Endothelial cell of umbilical vein (primary cell): ENCODE measurements at regions not wholly inside any gene's neighbourhood (a gene's known extent, or its start where the extent isn't known, plus 50 kb on each side); places are given as distances from the start of the nearest gene placed in this dataset.

Experiments
- BruUV-seq: library from RNA; stranded (reverse); fragments of 400-500 nt; replicated peaks from 2 replicates; lab custom pipeline; 2021; lab: Mats Ljungman, UMichigan
- CTCF ChIA-PET: fragments of 300-600, 350-600 bp; sonication (Branson Sonifier 250); formaldehyde crosslinking; loops from one replicate; lab custom pipeline; 2021; ENCODE audit warnings: antibody characterized with exemption, inconsistent platforms; lab: Charles Lee
- POLR2A ChIA-PET: fragments of 300-600, 350-600 bp; sonication (Branson Sonifier 250); formaldehyde crosslinking; loops from one replicate; lab custom pipeline; 2021; ENCODE audit warnings: antibody characterized with exemption, inconsistent platforms; lab: Charles Lee
- DNase-seq: peaks from one replicate; pipeline ENCODE4 v3.0.0-alpha.2; 2011; ENCODE audit warnings: low read depth, low spot score
- FAIRE-seq: peaks from 2 replicates; lab custom pipeline; 2011; peaks lifted over from hg19 to GRCh38; lab: Jason Lieb, UNC
- H2AFZ ChIP-seq: 2 replicates; pipeline ENCODE4 v1.6.0; 2012; ENCODE audit warnings: low read depth, low read length, control low read depth, inconsistent platforms
- H3K27ac ChIP-seq: 2 replicates; pipeline ENCODE4 v1.5.1; 2011; ENCODE audit warnings: low read depth, mild to moderate bottlenecking, control low read depth, low read length, moderate library complexity; ENCODE audit not compliant: insufficient read depth
- H3K27me3 ChIP-seq, 2 experiments: 2 replicates each; pipeline versions ENCODE4 v1.6.0 to v1.6.1; 2011; ENCODE audit warnings: low read length in 2 of 2, mixed read lengths in 1 of 2; ENCODE audit not compliant: control insufficient read depth in 2 of 2, insufficient read depth in 2 of 2
- H3K36me3 ChIP-seq, 2 experiments: 2 replicates in 1 of 2; 3 replicates in 1 of 2; pipeline ENCODE4 v1.5.1; 2011; ENCODE audit warnings: low read length in 2 of 2, mild to moderate bottlenecking in 1 of 2, moderate library complexity in 1 of 2; ENCODE audit not compliant: control insufficient read depth in 2 of 2, insufficient read depth in 2 of 2; ENCODE audit errors: extremely low read depth in 1 of 2
- H3K4me1 ChIP-seq: 3 replicates; pipeline ENCODE4 v1.5.1; 2011; ENCODE audit warnings: mild to moderate bottlenecking, low read length; ENCODE audit not compliant: control insufficient read depth, insufficient read depth; ENCODE audit errors: extremely low read depth
- H3K4me2 ChIP-seq: 2 replicates; pipeline ENCODE4 v1.6.1; 2011; ENCODE audit warnings: low read length, control low read depth, mixed read lengths; ENCODE audit not compliant: insufficient read depth
- H3K4me3 ChIP-seq, 3 experiments: fragments of 200-600 bp in 1 of 3; sonication (generic), shearing (Covaris generic) in 1 of 3; replicated peaks in 1 of 3; 2 replicates each; pipeline ENCODE4 v1.5.1; 2011 to 2016; ENCODE audit warnings: control low read depth in 3 of 3, low read length in 3 of 3, mild to moderate bottlenecking in 2 of 3, inconsistent platforms in 1 of 3, low read depth in 1 of 3, moderate library complexity in 1 of 3; ENCODE audit not compliant: insufficient read depth in 1 of 3
- H3K79me2 ChIP-seq: 2 replicates; pipeline ENCODE4 v1.6.0; 2012; ENCODE audit warnings: low read length, inconsistent platforms; ENCODE audit not compliant: control insufficient read depth, insufficient read depth
- H3K9ac ChIP-seq: replicated peaks from 2 replicates; pipeline ENCODE3; 2011; ENCODE audit warnings: low read length, control low read depth; ENCODE audit not compliant: insufficient read depth; ENCODE audit errors: extremely low read depth
- H3K9me1 ChIP-seq: replicated peaks from 3 replicates; pipeline ENCODE4 v1.6.0; 2011; ENCODE audit warnings: mild to moderate bottlenecking, low read length; ENCODE audit not compliant: control insufficient read depth, insufficient read depth; ENCODE audit errors: extremely low read depth
- H3K9me3 ChIP-seq: replicated peaks from 2 replicates; pipeline ENCODE4 v1.5.1; 2012; ENCODE audit warnings: low read length, inconsistent platforms; ENCODE audit not compliant: control insufficient read depth, insufficient read depth
- H4K20me1 ChIP-seq: replicated peaks from 2 replicates; pipeline ENCODE3; 2011; ENCODE audit warnings: mild to moderate bottlenecking, low read length; ENCODE audit not compliant: control insufficient read depth, insufficient read depth; ENCODE audit errors: extremely low read depth
- EZH2 ChIP-seq: IDR thresholded peaks from 2 replicates; pipeline ENCODE4 v1.6.1; 2012; ENCODE audit warnings: borderline replicate concordance, low read depth, mild to moderate bottlenecking, moderate library complexity, low read length, inconsistent platforms; ENCODE audit not compliant: severe bottlenecking
- FOS ChIP-seq: IDR thresholded peaks from 2 replicates; pipeline ENCODE4 v1.6.1; 2011; ENCODE audit warnings: mild to moderate bottlenecking, low read length, moderate library complexity, borderline replicate concordance; ENCODE audit not compliant: insufficient read depth
- GATA2 ChIP-seq: IDR thresholded peaks from 2 replicates; pipeline ENCODE4 v1.7.0; 2011; ENCODE audit warnings: low read depth, mild to moderate bottlenecking, moderate library complexity, mixed read lengths, low read length; ENCODE audit not compliant: insufficient read length, insufficient read depth
- MAX ChIP-seq: IDR thresholded peaks from 2 replicates; pipeline ENCODE4 v1.6.1; 2011; ENCODE audit not compliant: insufficient read depth, insufficient read length
- MYC ChIP-seq: IDR thresholded peaks from one replicate; pipeline ENCODE4 v1.6.1; 2011; ENCODE audit warnings: mild to moderate bottlenecking, low read depth, low read length
- POLR2AphosphoS5 ChIP-seq: IDR thresholded peaks from 2 replicates; pipeline ENCODE4 v1.6.1; 2012; ENCODE audit warnings: low read depth, mild to moderate bottlenecking, control low read depth, low read length, moderate library complexity; ENCODE audit not compliant: insufficient read depth
- dilution Hi-C: fragments of 300-500 bp; cut with MboI; formaldehyde crosslinking; loops from one replicate; pipeline ENCODE4 v1.15.0; 2019; ENCODE audit warnings: low sequenced_read_pairs; ENCODE audit not compliant: extremely low pct_ligation_motif_present
- intact Hi-C: fragments of 100-400 bp; cut with micrococcal nuclease; formaldehyde crosslinking; loops from one replicate; pipeline ENCODE4 v1.10.0; 2022

DNA sequence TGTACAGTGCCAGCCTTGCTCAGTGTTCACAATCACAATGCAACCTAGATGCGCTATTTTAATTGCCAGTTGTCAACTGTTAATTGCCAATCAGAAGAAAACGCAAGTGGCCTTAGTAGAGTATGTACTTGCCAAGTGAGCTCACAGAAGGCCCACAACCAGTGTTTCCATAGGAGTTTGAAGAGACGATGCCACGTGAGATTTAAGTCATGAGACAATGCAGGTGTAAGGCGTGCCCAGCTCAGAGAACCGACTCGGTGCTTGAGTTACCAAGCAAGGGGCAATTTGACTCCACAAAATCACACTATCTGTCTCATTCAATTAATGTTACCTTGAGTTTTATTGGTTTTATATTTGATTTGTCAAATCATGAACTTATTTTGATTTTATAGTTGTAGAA lies 65.6 kb downstream of the TEX35 start:
- no peak overlapping the region for H2AFZ ChIP-seq
- intact Hi-C loops, result no loop called here
- H3K4me3 ChIP-seq, result no peak overlapping the region
- no peaks in the 10 kb centered on the region for H3K79me2 ChIP-seq
- no peaks in the 10 kb centered on the region for H3K9me3 ChIP-seq
- no peak overlapping the region for H3K27ac ChIP-seq
- H3K9me1 ChIP-seq, result no peaks in the 10 kb centered on the region
- POLR2A ChIA-PET, result no interaction called here
- FAIRE-seq, result no peak
- TF ChIP-seq FOS (no peak), MYC (no peak), POLR2AphosphoS5 (no peak), EZH2 (no peak), GATA2 (no peak), MAX (no peak)
- no peaks in the 10 kb centered on the region for H3K36me3 ChIP-seq
- BruUV-seq, result no TSS peak
- dilution Hi-C loops, result no loop called here
- no peaks in the 10 kb centered on the region for H4K20me1 ChIP-seq
- H3K27me3 ChIP-seq, result peaks cover 5 to 10% of the 10 kb centered on the region in 2 experiments
- H3K4me1 ChIP-seq, result no peaks in the 10 kb centered on the region
- no peak overlapping the region for H3K4me2 ChIP-seq
- no peak overlapping the region for H3K9ac ChIP-seq
- CTCF ChIA-PET, result interaction anchor here (2.1 kb wide), 1 partner anchor 9 kb away, joined by 4 read pairs; no protein-coding TSS in a partner anchor
- no peak for DNase-seq

DNA sequence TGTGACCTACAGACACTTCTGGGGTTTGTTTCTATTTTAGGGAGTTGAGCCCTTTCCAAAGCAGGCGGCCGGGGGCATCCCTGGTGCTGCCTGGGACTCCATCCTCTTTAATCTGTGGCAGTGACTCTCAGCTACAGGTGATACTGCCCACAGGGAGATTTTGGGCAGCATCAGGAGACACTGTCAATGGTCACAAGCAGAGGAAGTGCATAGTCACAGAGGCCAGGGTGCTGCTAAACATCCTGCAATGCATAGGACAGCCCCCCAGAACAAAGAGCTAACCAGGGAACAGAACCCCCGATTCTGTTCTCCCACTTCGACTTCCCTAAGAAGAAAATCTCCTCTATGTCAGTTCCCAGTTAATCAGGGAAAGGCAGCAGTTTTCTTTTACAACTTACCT lies 66.2 kb downstream of the TEX35 start:
- H3K27ac ChIP-seq, result no peak overlapping the region
- H2AFZ ChIP-seq, result no peak overlapping the region
- ChIA-PET CTCF (interaction anchor here (2.1 kb wide), 1 partner anchor 9 kb away, joined by 4 read pairs; no protein-coding TSS in a partner anchor), POLR2A (no interaction called here)
- H3K4me1 ChIP-seq, result no peaks in the 10 kb centered on the region
- H3K27me3 ChIP-seq, result peaks cover 5 to 11% of the 10 kb centered on the region in 2 experiments
- H3K9me1 ChIP-seq, result no peaks in the 10 kb centered on the region
- no peaks in the 10 kb centered on the region for H4K20me1 ChIP-seq
- H3K36me3 ChIP-seq, result no peaks in the 10 kb centered on the region
- no peak for TF ChIP-seq EZH2
- TF ChIP-seq FOS, result no peak
- H3K4me2 ChIP-seq, result no peak overlapping the region
- no peak overlapping the region for H3K4me3 ChIP-seq
- no peaks in the 10 kb centered on the region for H3K9me3 ChIP-seq
- DNase-seq, result no peak
- FAIRE-seq, result no peak
- H3K79me2 ChIP-seq, result no peaks in the 10 kb centered on the region
- dilution Hi-C loops, result no loop called here
- intact Hi-C loops, result no loop called here
- BruUV-seq, result no TSS peak
- H3K9ac ChIP-seq, result no peak overlapping the region
